IMR-90 (cell line): ENCODE measurements at regions not wholly inside any gene's neighbourhood (a gene's known extent, or its start where the extent isn't known, plus 50 kb on each side); places are given as distances from the start of the nearest gene placed in this dataset.

Experiments used
- ATAC-seq: fragments of 200-7000 bp; cut with Tn5 transposase; 2 replicates; pipeline ENCODE4 v1.9.1; 2020; ENCODE audit warnings: low read depth, mild to moderate bottlenecking, moderate library complexity
- BruUV-seq: library from RNA; stranded (reverse); fragments of 400-500 nt; replicated peaks from 2 replicates; lab custom pipeline; 2021; lab: Mats Ljungman, UMichigan
- CTCF ChIA-PET: fragments of 300-600 bp; formaldehyde crosslinking; extraction: SDS; loops from one replicate; lab custom pipeline; 2021; ENCODE audit warnings: antibody characterized with exemption; lab: Yijun Ruan, JAX
- POLR2A ChIA-PET: fragments of 300-600 bp; sonication (Branson Sonifier 250); formaldehyde crosslinking; loops from one replicate; lab custom pipeline; 2022; ENCODE audit warnings: antibody characterized with exemption; ENCODE audit not compliant: unreplicated experiment; lab: Charles Lee
- DNase-seq: peaks from one replicate; pipeline ENCODE4 v3.0.0; 2013
- H2AFZ ChIP-seq: replicated peaks from 2 replicates; pipeline ENCODE3; 2013; ENCODE audit warnings: low read length, mild to moderate bottlenecking; ENCODE audit not compliant: poor library complexity
- H2AK5ac ChIP-seq: 2 replicates; pipeline ENCODE4 v1.6.1; 2013; ENCODE audit warnings: low read depth, low read length, inconsistent platforms
- H2AK9ac ChIP-seq: replicated peaks from 2 replicates; pipeline ENCODE3; 2013; ENCODE audit warnings: mild to moderate bottlenecking, low read depth, low read length, moderate library complexity; ENCODE audit not compliant: poor library complexity
- H2BK120ac ChIP-seq: 2 replicates; pipeline ENCODE4 v1.6.1; 2013; ENCODE audit warnings: low read depth, low read length, inconsistent platforms
- H2BK15ac ChIP-seq: 3 replicates; pipeline ENCODE4 v1.6.1; 2013; ENCODE audit warnings: low read depth, low read length, inconsistent platforms
- H2BK20ac ChIP-seq: 2 replicates; pipeline ENCODE4 v1.6.1; 2013; ENCODE audit warnings: low read depth, mild to moderate bottlenecking, inconsistent platforms, low read length, moderate library complexity
- H2BK5ac ChIP-seq: 2 replicates; pipeline ENCODE4 v1.6.1; 2013; ENCODE audit warnings: mild to moderate bottlenecking, low read depth, low read length, inconsistent platforms; ENCODE audit not compliant: poor library complexity, severe bottlenecking
- H3K14ac ChIP-seq: replicated peaks from 2 replicates; pipeline ENCODE4 v1.6.1; 2013; ENCODE audit warnings: low read depth, low read length, inconsistent platforms
- H3K18ac ChIP-seq: 2 replicates; pipeline ENCODE4 v1.6.1; 2013; ENCODE audit warnings: low read depth, low read length, control low read depth
- H3K23ac ChIP-seq: 2 replicates; pipeline ENCODE4 v1.6.1; 2013; ENCODE audit warnings: low read depth, low read length, inconsistent platforms
- H3K27ac ChIP-seq: 2 replicates; pipeline ENCODE4 v1.5.1; 2013; ENCODE audit warnings: mild to moderate bottlenecking, control low read depth, low read length; ENCODE audit not compliant: insufficient read depth
- H3K27me3 ChIP-seq: 2 replicates; pipeline ENCODE4 v1.6.1; 2013; ENCODE audit warnings: low read length; ENCODE audit not compliant: control insufficient read depth, insufficient read depth
- H3K36me3 ChIP-seq: 2 replicates; pipeline ENCODE4 v1.6.1; 2013; ENCODE audit warnings: low read length, mixed read lengths; ENCODE audit not compliant: control insufficient read depth, insufficient read depth
- H3K4ac ChIP-seq: 2 replicates; pipeline ENCODE4 v1.6.1; 2013; ENCODE audit warnings: low read depth, low read length, inconsistent platforms
- H3K4me1 ChIP-seq: 2 replicates; pipeline ENCODE4 v1.6.1; 2013; ENCODE audit warnings: low read length, mixed read lengths; ENCODE audit not compliant: control insufficient read depth, insufficient read depth
- H3K4me2 ChIP-seq: 2 replicates; pipeline ENCODE4 v1.6.1; 2013; ENCODE audit warnings: low read depth, mild to moderate bottlenecking, control low read depth, low read length, moderate library complexity
- H3K4me3 ChIP-seq: 2 replicates; pipeline ENCODE4 v1.5.1; 2013; ENCODE audit warnings: low read depth, mild to moderate bottlenecking, control low read depth, low read length, moderate library complexity; ENCODE audit not compliant: insufficient read depth
- H3K56ac ChIP-seq: 2 replicates; pipeline ENCODE4 v1.6.1; 2013; ENCODE audit warnings: low read length, inconsistent platforms; ENCODE audit not compliant: insufficient read depth; ENCODE audit errors: extremely low read depth
- H3K79me1 ChIP-seq, 2 experiments: 2 replicates each; pipeline ENCODE4 v1.6.1; 2013; ENCODE audit warnings: low read length in 2 of 2, inconsistent platforms in 1 of 2, low read depth in 1 of 2
- H3K9ac ChIP-seq: 2 replicates; pipeline ENCODE4 v1.6.1; 2013; ENCODE audit warnings: low read depth, low read length, control low read depth
- H3K9me1 ChIP-seq: 2 replicates; pipeline ENCODE4 v1.6.1; 2013; ENCODE audit warnings: low read length, inconsistent platforms; ENCODE audit not compliant: insufficient read depth
- H3K9me3 ChIP-seq: 2 replicates; pipeline ENCODE4 v1.6.1; 2013; ENCODE audit warnings: low read length; ENCODE audit not compliant: control insufficient read depth, insufficient read depth
- H4K20me1 ChIP-seq: 2 replicates; pipeline ENCODE4 v1.6.1; 2013; ENCODE audit warnings: low read length, inconsistent platforms; ENCODE audit not compliant: insufficient read depth
- H4K5ac ChIP-seq: 2 replicates; pipeline ENCODE4 v1.6.1; 2013; ENCODE audit warnings: mild to moderate bottlenecking, low read depth, low read length, control low read depth
- H4K8ac ChIP-seq, 2 experiments: 2 replicates each; pipeline ENCODE4 v1.6.1; 2013; ENCODE audit warnings: low read depth in 2 of 2, low read length in 2 of 2, control low read depth in 1 of 2, inconsistent platforms in 1 of 2
- H4K91ac ChIP-seq: 2 replicates; pipeline ENCODE4 v1.6.1; 2013; ENCODE audit warnings: low read depth, low read length, inconsistent platforms; ENCODE audit not compliant: insufficient read depth
- BHLHE40 ChIP-seq: fragments of 150-350 bp; IDR thresholded peaks from 2 replicates; pipeline ENCODE4 v1.6.1; 2016; ENCODE audit warnings: mild to moderate bottlenecking, low read depth, low read length
- CEBPB ChIP-seq: IDR thresholded peaks from 2 replicates; pipeline ENCODE4 v1.6.1; 2012; ENCODE audit warnings: low read depth, low read length, improper control_type of control experiment
- CHD1 ChIP-seq: IDR thresholded peaks from 2 replicates; pipeline ENCODE4 v1.6.1; 2012; ENCODE audit warnings: low read depth, low read length, improper control_type of control experiment
- CTCF ChIP-seq: conservative IDR thresholded peaks from 2 replicates; pipeline ENCODE4 v1.5.1; 2012; ENCODE audit warnings: mild to moderate bottlenecking, low read depth, low read length, improper control_type of control experiment
- ELK1 ChIP-seq: fragments of 150-350 bp; IDR thresholded peaks from 2 replicates; pipeline ENCODE4 v1.6.1; 2016; ENCODE audit warnings: low read depth, mild to moderate bottlenecking, low read length, moderate library complexity, borderline replicate concordance
- FOS ChIP-seq: fragments of 150-350 bp; IDR thresholded peaks from 2 replicates; pipeline ENCODE4 v1.6.1; 2016; ENCODE audit warnings: low read depth, low read length
- MAFK ChIP-seq: IDR thresholded peaks from 2 replicates; pipeline ENCODE4 v1.6.1; 2012; ENCODE audit warnings: low read depth, low read length, improper control_type of control experiment
- MAZ ChIP-seq: IDR thresholded peaks from 2 replicates; pipeline ENCODE4 v1.6.1; 2012; ENCODE audit warnings: low read depth, mild to moderate bottlenecking, low read length, improper control_type of control experiment, moderate library complexity, borderline replicate concordance
- MXI1 ChIP-seq: IDR thresholded peaks from 2 replicates; pipeline ENCODE4 v1.6.1; 2012; ENCODE audit warnings: low read depth, mild to moderate bottlenecking, low read length, moderate library complexity, borderline replicate concordance
- NFE2L2 ChIP-seq: fragments of 150-350 bp; IDR thresholded peaks from 2 replicates; pipeline ENCODE4 v1.6.1; 2016; ENCODE audit warnings: low read depth, mild to moderate bottlenecking, low read length
- POLR2A ChIP-seq: IDR thresholded peaks from 2 replicates; pipeline ENCODE4 v1.6.1; 2012; ENCODE audit warnings: mild to moderate bottlenecking, low read depth, low read length
- RAD21 ChIP-seq: IDR thresholded peaks from 2 replicates; pipeline ENCODE4 v1.6.1; 2012; ENCODE audit warnings: low read length, improper control_type of control experiment
- RCOR1 ChIP-seq: IDR thresholded peaks from 2 replicates; pipeline ENCODE4 v1.6.1; 2012; ENCODE audit warnings: mild to moderate bottlenecking, low read length, improper control_type of control experiment; ENCODE audit not compliant: insufficient replicate concordance
- RFX5 ChIP-seq: IDR thresholded peaks from 2 replicates; pipeline ENCODE4 v1.8.0; 2012; ENCODE audit warnings: low read depth, mild to moderate bottlenecking, low read length, moderate library complexity
- SMC3 ChIP-seq: fragments of 150-350 bp; IDR thresholded peaks from 2 replicates; pipeline ENCODE4 v1.6.1; 2016; ENCODE audit warnings: low read depth, mild to moderate bottlenecking, antibody characterized with exemption, low read length, moderate library complexity
- USF2 ChIP-seq: fragments of 150-350 bp; IDR thresholded peaks from 2 replicates; pipeline ENCODE4 v1.6.1; 2017; ENCODE audit warnings: mild to moderate bottlenecking, antibody characterized with exemption, low read length, low read depth
- dilution Hi-C: fragments of 300-500 bp; cut with HindIII; formaldehyde crosslinking; loops from one replicate; pipeline ENCODE4 v1.14.3; 2018; ENCODE audit warnings: low sequenced_read_pairs; ENCODE audit not compliant: unreplicated experiment
- in situ Hi-C: fragments of 300-500 bp; cut with MboI; formaldehyde crosslinking; loops from 3 replicates; pipeline ENCODE4 v1.14.3; 2019; ENCODE audit warnings: low sequenced_read_pairs, inconsistent platforms, mixed read lengths
- intact Hi-C: fragments of 100-400 bp; cut with micrococcal nuclease; formaldehyde crosslinking; loops from 2 replicates; pipeline ENCODE4 v1.10.0; 2022

GRCh38 chr7:66867198-66867790 lies 53.7 kb upstream of the TMEM248 start:
- no peaks in the 10 kb centered on the region for H3K27me3 ChIP-seq
- H3K79me1 ChIP-seq, result no peaks in the 10 kb centered on the region
- peaks cover 3% of the 10 kb centered on the region; the same call in 1 of the 2 replicates for H3K36me3 ChIP-seq
- H2AK5ac ChIP-seq, result no peak overlapping the region
- intact Hi-C loops (no loop called here), dilution Hi-C loops (no loop called here), in situ Hi-C loops (no loop called here)
- no peak overlapping the region for H2BK120ac ChIP-seq
- no peak overlapping the region for H3K18ac ChIP-seq
- H4K8ac ChIP-seq, result no peak overlapping the region
- no peaks in the 10 kb centered on the region for H4K20me1 ChIP-seq
- no peak overlapping the region for H3K4ac ChIP-seq
- H3K56ac ChIP-seq, result no peak overlapping the region
- no peak overlapping the region for H4K5ac ChIP-seq
- H3K14ac ChIP-seq, result no peak overlapping the region
- H3K9ac ChIP-seq, result no peak overlapping the region
- no peak overlapping the region for H3K27ac ChIP-seq
- H2BK15ac ChIP-seq, result no peak overlapping the region
- BruUV-seq, result no TSS peak
- H3K9me3 ChIP-seq, result no peaks in the 10 kb centered on the region
- no peak overlapping the region for H3K23ac ChIP-seq
- H3K4me3 ChIP-seq, result no peak overlapping the region
- H3K9me1 ChIP-seq, result no peaks in the 10 kb centered on the region; the same call in 1 of the 2 replicates
- no peak for TF ChIP-seq CTCF
- no peak for TF ChIP-seq CHD1
- TF ChIP-seq RAD21, result no peak
- no peak for TF ChIP-seq MAFK
- TF ChIP-seq POLR2A, result no peak
- no peak for TF ChIP-seq RFX5
- TF ChIP-seq USF2, result no peak
- no peak for TF ChIP-seq FOS
- no peak for TF ChIP-seq ELK1
- TF ChIP-seq NFE2L2, result no peak
- TF ChIP-seq MXI1, result no peak
- TF ChIP-seq RCOR1, result no peak
- no peak for TF ChIP-seq BHLHE40
- TF ChIP-seq CEBPB, result no peak
- no peak for TF ChIP-seq MAZ
- TF ChIP-seq SMC3, result no peak
- no peaks in the 10 kb centered on the region for H3K4me1 ChIP-seq
- no peak overlapping the region for H2AK9ac ChIP-seq
- CTCF ChIA-PET, result no interaction called here
- no peak for ATAC-seq
- no peak for DNase-seq
- H2BK5ac ChIP-seq, result no peak overlapping the region
- H2AFZ ChIP-seq, result no peak overlapping the region
- no peak overlapping the region for H3K4me2 ChIP-seq
- POLR2A ChIA-PET, result no interaction called here
- H2BK20ac ChIP-seq, result no peak overlapping the region
- H4K91ac ChIP-seq, result no peak overlapping the region
